SU-DHL-6 (cell line): ENCODE measurements at regions not wholly inside any gene's neighbourhood (a gene's known extent, or its start where the extent isn't known, plus 50 kb on each side); places are given as distances from the start of the nearest gene placed in this dataset.

Experiments used
- H2AFZ ChIP-seq: fragments of 200-600 bp; sonication (generic); 2 replicates; pipeline ENCODE4 v1.6.1; 2014; ENCODE audit warnings: low read depth, mild to moderate bottlenecking, moderate library complexity, mixed read lengths, antibody characterized with exemption, low read length; ENCODE audit not compliant: severe bottlenecking
- H3F3A ChIP-seq: fragments of 200-600 bp; shearing (Covaris generic); 2 replicates; pipeline ENCODE4 v1.6.0; 2016; ENCODE audit warnings: antibody characterized with exemption, mild to moderate bottlenecking; ENCODE audit not compliant: insufficient read depth
- H3K27ac ChIP-seq: fragments of 200-600 bp; sonication (generic); 2 replicates; pipeline ENCODE4 v1.5.1; 2016; ENCODE audit warnings: low read depth, mild to moderate bottlenecking, low read length, moderate library complexity, mixed read lengths
- H3K27me3 ChIP-seq: fragments of 200-600 bp; sonication (generic), shearing (Covaris generic); 2 replicates; pipeline ENCODE4 v1.6.0; 2014; ENCODE audit warnings: mild to moderate bottlenecking, low read length
- H3K36me3 ChIP-seq: fragments of 200-600 bp; sonication (generic); 2 replicates; pipeline ENCODE4 v1.6.1; 2014; ENCODE audit warnings: mild to moderate bottlenecking, low read length, mixed read lengths
- H3K4me2 ChIP-seq: fragments of 300-600, 200-600 bp; shearing (Covaris generic), sonication (generic); 2 replicates; pipeline ENCODE4 v1.6.0; 2014; ENCODE audit warnings: low read length, low read depth, mild to moderate bottlenecking; ENCODE audit not compliant: poor library complexity, severe bottlenecking
- H3K4me3 ChIP-seq: fragments of 200-600 bp; sonication (generic); 2 replicates; pipeline ENCODE4 v1.5.1; 2014; ENCODE audit warnings: antibody characterized with exemption, low read length, mild to moderate bottlenecking, mixed read lengths; ENCODE audit not compliant: insufficient read depth, poor library complexity, severe bottlenecking
- H3K79me2 ChIP-seq: fragments of 200-600 bp; sonication (generic); 2 replicates; pipeline ENCODE4 v1.6.1; 2014; ENCODE audit warnings: mild to moderate bottlenecking, low read length, moderate library complexity; ENCODE audit not compliant: insufficient read depth
- H3K9ac ChIP-seq: fragments of 200-600 bp; sonication (generic); 2 replicates; pipeline ENCODE4 v1.7.0; 2014; ENCODE audit warnings: mild to moderate bottlenecking, low read length
- H3K9me2 ChIP-seq: fragments of 200-600 bp; sonication (generic); replicated peaks from 2 replicates; pipeline ENCODE4 v1.6.1; 2014; ENCODE audit warnings: low read length; ENCODE audit not compliant: insufficient read depth
- H3K9me3 ChIP-seq: fragments of 200-600 bp; sonication (generic); 2 replicates; pipeline ENCODE4 v1.6.1; 2014; ENCODE audit warnings: low read length, mixed read lengths; ENCODE audit not compliant: insufficient read depth
- H4K20me1 ChIP-seq: fragments of 200-600 bp; sonication (generic); 2 replicates; pipeline ENCODE4 v1.6.1; 2014; ENCODE audit warnings: low read depth, mild to moderate bottlenecking, antibody characterized with exemption, low read length, moderate library complexity, mixed read lengths
- EZH2phosphoT487 ChIP-seq: fragments of 200-600 bp; sonication (generic), shearing (Covaris generic); conservative IDR thresholded peaks from 2 replicates; pipeline ENCODE4 v1.6.1; 2018; ENCODE audit warnings: mild to moderate bottlenecking, antibody characterized with exemption, low read length, moderate library complexity, mixed read lengths
- TF ChIP-seq, protein P1 (sequence below): fragments of 200-600 bp; sonication (generic); IDR thresholded peaks from one replicate; pipeline ENCODE4 v1.5.1; 2017; ENCODE audit warnings: antibody characterized with exemption, mild to moderate bottlenecking, low read length, moderate library complexity; ENCODE audit not compliant: insufficient read depth, poor library complexity, severe bottlenecking

DNA sequence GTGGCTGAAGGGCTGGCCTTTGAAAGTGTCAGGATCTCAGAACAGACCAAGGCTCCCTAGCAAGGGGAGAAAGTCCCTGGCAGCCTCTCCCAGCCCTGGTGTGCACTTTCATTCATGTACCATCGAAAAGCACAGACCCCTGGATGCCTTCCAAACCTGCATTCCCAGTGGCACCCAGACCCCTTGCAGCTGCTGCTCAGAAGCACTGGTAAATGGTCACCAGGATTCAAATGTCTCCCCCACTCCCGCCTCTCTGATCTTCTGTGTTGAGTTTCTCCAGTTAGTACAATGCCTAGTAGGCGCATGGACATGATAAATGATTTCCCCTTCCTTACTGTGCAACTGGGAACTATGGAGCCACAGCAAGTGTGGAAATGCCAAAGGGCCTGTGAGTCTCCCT, 180.0 kb downstream of the GLI2 start:
- H3K27ac ChIP-seq = no peak overlapping the region
- H3K36me3 ChIP-seq = no peaks in the 10 kb centered on the region
- H3K79me2 ChIP-seq = no peaks in the 10 kb centered on the region
- no peak overlapping the region for H2AFZ ChIP-seq
- no peak overlapping the region for H3K4me2 ChIP-seq
- no peaks in the 10 kb centered on the region for H4K20me1 ChIP-seq
- no peaks in the 10 kb centered on the region for H3F3A ChIP-seq
- H3K9me2 ChIP-seq = no peaks in the 10 kb centered on the region
- H3K9ac ChIP-seq = no peak overlapping the region
- H3K4me3 ChIP-seq = no peak overlapping the region
- TF ChIP-seq, protein P1, sequence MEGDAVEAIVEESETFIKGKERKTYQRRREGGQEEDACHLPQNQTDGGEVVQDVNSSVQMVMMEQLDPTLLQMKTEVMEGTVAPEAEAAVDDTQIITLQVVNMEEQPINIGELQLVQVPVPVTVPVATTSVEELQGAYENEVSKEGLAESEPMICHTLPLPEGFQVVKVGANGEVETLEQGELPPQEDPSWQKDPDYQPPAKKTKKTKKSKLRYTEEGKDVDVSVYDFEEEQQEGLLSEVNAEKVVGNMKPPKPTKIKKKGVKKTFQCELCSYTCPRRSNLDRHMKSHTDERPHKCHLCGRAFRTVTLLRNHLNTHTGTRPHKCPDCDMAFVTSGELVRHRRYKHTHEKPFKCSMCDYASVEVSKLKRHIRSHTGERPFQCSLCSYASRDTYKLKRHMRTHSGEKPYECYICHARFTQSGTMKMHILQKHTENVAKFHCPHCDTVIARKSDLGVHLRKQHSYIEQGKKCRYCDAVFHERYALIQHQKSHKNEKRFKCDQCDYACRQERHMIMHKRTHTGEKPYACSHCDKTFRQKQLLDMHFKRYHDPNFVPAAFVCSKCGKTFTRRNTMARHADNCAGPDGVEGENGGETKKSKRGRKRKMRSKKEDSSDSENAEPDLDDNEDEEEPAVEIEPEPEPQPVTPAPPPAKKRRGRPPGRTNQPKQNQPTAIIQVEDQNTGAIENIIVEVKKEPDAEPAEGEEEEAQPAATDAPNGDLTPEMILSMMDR = no peak
- no peak for TF ChIP-seq EZH2phosphoT487
- no peaks in the 10 kb centered on the region for H3K9me3 ChIP-seq
- H3K27me3 ChIP-seq = no peaks in the 10 kb centered on the region

DNA sequence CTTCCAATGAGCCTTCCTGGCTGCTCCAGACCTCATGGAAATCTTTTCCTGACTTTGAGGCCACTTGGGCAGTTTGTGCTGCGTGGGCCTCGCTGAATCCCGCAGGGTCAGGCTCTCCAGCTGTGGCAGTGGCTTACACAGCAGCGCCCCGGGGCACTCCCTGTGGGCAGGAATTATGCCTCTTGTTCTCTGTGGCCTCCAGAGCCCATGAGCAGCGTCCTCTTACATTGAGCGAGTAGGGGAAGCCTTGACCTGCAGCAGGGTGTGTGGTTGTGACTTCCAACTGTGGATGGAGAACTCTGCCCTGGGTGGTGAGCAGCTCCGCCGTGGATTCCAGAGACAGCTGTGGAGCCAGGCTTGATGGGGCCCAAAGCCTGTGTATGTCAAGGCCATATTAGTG, 180.8 kb downstream of the GLI2 start:
- Histone ChIP-seq H4K20me1 (no peaks in the 10 kb centered on the region), H3F3A (no peaks in the 10 kb centered on the region), H3K27ac (no peak overlapping the region), H3K9me2 (no peaks in the 10 kb centered on the region), H3K9ac (no peak overlapping the region), H3K9me3 (no peaks in the 10 kb centered on the region), H2AFZ (no peak overlapping the region), H3K79me2 (no peaks in the 10 kb centered on the region), H3K4me2 (no peak overlapping the region), H3K36me3 (no peaks in the 10 kb centered on the region), H3K4me3 (no peak overlapping the region), H3K27me3 (no peaks in the 10 kb centered on the region)
- TF ChIP-seq EZH2phosphoT487 = no peak
- TF ChIP-seq, protein P1 = no peak

DNA sequence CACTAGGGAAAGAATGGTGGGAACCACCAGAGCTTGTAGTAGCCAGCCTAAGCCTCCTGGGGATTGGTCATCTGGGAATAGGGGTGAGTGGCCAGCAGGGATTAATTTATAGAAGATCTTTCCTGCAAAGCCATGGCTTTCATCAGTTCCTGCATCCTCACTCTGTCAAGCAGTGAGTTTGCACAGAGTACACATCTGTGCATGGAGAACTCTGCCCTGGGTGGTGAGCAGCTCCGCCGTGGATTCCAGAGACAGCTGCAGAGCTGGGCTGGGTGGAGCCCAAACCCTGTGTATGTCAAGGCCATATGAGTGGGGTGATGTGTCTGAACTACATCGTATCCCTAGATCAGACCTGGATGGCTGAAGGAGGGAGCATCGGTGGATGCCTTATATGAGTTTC, 182.2 kb downstream of the GLI2 start:
- Histone ChIP-seq H4K20me1 (no peaks in the 10 kb centered on the region), H3K79me2 (no peaks in the 10 kb centered on the region), H2AFZ (no peak overlapping the region), H3K27ac (no peak overlapping the region), H3K9me2 (no peaks in the 10 kb centered on the region), H3K9ac (no peak overlapping the region), H3K4me2 (no peak overlapping the region), H3K36me3 (no peaks in the 10 kb centered on the region), H3F3A (no peaks in the 10 kb centered on the region), H3K27me3 (no peaks in the 10 kb centered on the region), H3K9me3 (no peaks in the 10 kb centered on the region), H3K4me3 (no peak overlapping the region)
- TF ChIP-seq, protein P1 = no peak

DNA sequence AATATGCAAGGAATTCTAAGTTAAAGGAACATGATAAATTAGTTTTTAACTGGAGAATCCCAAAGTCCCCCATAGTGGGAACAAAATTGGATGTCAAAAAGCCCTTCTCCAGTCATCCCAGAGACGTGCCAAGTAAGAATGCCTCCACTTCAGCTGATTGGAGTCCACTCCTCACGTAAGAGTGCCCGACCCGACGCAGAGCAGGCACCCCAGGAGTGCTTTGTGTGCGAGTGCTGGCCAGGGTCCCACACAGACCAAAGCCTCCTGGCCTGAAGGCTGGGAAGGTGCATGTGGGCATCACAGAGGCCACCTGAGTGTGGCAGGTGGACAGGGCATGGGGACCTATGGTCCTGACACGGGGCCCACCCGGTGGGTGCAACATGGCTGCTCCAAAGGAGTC, 183.5 kb downstream of the GLI2 start:
- Histone ChIP-seq H3K4me2 (no peak overlapping the region), H3K4me3 (no peak overlapping the region), H3K9me2 (no peaks in the 10 kb centered on the region), H2AFZ (no peak overlapping the region), H3K9me3 (no peaks in the 10 kb centered on the region), H4K20me1 (no peaks in the 10 kb centered on the region), H3K36me3 (no peaks in the 10 kb centered on the region), H3K9ac (no peak overlapping the region), H3K79me2 (no peaks in the 10 kb centered on the region), H3F3A (no peaks in the 10 kb centered on the region), H3K27me3 (no peaks in the 10 kb centered on the region), H3K27ac (no peak overlapping the region)
- TF ChIP-seq, protein P1 = no peak
- TF ChIP-seq EZH2phosphoT487 = no peak
